ENCODE measurements at regions not wholly inside any gene's neighbourhood (a gene's known extent, or its start where the extent isn't known, plus 50 kb on each side); places are given as distances from the start of the nearest gene placed in this dataset.

DNA sequence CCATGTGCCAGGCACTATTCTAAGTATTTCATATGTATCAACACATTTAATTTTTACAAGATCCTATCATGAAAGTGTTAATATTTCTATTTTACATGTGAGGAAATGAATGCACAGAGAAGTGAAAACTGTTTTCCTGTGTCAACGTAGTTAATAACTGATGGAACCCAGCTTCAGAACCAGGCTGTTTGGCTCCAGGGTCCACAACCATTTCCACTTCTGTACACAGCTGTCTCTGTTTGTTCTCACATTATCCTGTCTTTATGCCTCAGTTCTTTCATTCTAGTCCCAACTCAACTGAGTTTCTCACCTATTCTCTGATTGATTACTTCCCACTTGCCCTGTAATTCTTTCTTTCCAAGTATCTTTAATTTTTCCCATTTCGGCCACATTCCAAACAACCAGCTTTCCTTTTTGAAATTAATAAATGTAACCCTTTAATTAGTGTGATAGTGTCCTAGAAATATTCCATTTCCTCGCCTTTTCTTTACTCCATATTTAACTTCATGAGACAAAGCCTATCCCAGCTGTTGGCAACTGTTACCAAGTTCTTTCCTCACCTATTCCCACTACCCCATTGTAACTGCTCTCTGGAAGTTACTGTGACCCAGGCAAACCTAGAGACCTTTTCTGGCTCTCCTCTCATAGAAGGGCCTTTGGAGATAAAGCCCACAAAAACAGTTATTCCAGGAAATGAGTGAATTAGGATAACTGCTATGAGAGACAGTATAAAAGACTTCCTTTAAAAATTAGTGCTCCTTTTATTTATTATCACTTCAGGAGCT lies 218.7 kb downstream of the RASSF9 start:
- TF ChIP-seq, protein P1, sequence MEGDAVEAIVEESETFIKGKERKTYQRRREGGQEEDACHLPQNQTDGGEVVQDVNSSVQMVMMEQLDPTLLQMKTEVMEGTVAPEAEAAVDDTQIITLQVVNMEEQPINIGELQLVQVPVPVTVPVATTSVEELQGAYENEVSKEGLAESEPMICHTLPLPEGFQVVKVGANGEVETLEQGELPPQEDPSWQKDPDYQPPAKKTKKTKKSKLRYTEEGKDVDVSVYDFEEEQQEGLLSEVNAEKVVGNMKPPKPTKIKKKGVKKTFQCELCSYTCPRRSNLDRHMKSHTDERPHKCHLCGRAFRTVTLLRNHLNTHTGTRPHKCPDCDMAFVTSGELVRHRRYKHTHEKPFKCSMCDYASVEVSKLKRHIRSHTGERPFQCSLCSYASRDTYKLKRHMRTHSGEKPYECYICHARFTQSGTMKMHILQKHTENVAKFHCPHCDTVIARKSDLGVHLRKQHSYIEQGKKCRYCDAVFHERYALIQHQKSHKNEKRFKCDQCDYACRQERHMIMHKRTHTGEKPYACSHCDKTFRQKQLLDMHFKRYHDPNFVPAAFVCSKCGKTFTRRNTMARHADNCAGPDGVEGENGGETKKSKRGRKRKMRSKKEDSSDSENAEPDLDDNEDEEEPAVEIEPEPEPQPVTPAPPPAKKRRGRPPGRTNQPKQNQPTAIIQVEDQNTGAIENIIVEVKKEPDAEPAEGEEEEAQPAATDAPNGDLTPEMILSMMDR (IDR thresholded peaks at IDR 0.05; ENCODE audit: extremely low read depth in 1 of 2, insufficient read depth in 1 of 2, low read depth in 1 of 2, low read length in 2 of 2): no peak
- TF ChIP-seq EZH2 (IDR thresholded peaks at IDR 0.05; ENCODE audit: borderline replicate concordance, low read depth, low read length, severe bottlenecking): no peak
- no peak for TF ChIP-seq MYC (IDR thresholded peaks at IDR 0.05; ENCODE audit: low read depth, low read length)
- TF ChIP-seq POLR2A (IDR thresholded peaks at IDR 0.05; ENCODE audit: low read depth, low read length): no peak
- no peak for TF ChIP-seq POLR2AphosphoS5 (IDR thresholded peaks at IDR 0.05; ENCODE audit: insufficient read depth, low read depth, low read length)
- TF ChIP-seq JUN (IDR thresholded peaks at IDR 0.05; ENCODE audit: borderline replicate concordance, insufficient read depth, insufficient read length, low read depth): no peak
- TF ChIP-seq FOS (IDR thresholded peaks at IDR 0.05; ENCODE audit: borderline replicate concordance, insufficient read depth, low read length): no peak
